Stromal cell of bone marrow (primary cell): ENCODE measurements at regions not wholly inside any gene's neighbourhood (a gene's known extent, or its start where the extent isn't known, plus 50 kb on each side); places are given as distances from the start of the nearest gene placed in this dataset.

Experiments
- DNase-seq: peaks from one replicate; pipeline ENCODE4 v3.0.0-alpha.2; 2012; ENCODE audit warnings: low read depth

DNA sequence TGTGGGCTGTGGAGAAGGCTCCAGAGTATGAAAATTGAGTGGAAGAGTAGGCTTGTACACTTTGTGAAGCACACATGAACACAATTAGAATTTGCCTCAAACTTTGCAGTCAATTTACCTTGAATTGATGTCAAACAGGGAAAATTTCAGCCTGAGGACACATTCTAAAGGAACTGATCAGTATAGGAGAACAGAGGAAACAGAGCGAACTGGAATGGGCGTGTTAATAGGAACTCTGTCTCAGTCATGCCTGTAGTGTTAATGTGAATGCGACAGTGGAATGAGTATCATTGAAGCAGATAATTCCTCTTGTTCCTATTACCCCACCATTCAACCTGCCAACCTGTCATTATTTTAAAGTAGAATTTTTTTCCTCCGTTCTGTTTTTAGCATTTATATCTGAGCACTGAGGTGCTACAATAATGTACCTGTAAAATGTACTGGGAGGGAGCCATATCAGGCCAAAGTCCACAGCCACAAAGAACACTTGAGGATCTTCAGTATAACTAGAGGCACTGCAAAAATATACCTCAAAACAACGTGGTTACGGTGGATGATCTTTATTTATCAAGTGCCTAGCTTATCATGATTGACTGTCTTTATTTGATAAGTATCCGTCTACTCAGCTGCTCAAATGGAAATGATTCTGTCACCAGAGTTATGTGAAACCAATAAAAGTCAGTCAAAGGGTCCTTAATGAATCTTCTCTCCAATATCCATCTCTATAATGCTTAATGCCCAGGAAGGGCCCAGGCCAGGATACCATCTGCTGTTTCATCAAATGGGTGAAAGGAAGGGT lies 125.3 kb upstream of the STMND1 start:
- DNase-seq, result no peak

DNA sequence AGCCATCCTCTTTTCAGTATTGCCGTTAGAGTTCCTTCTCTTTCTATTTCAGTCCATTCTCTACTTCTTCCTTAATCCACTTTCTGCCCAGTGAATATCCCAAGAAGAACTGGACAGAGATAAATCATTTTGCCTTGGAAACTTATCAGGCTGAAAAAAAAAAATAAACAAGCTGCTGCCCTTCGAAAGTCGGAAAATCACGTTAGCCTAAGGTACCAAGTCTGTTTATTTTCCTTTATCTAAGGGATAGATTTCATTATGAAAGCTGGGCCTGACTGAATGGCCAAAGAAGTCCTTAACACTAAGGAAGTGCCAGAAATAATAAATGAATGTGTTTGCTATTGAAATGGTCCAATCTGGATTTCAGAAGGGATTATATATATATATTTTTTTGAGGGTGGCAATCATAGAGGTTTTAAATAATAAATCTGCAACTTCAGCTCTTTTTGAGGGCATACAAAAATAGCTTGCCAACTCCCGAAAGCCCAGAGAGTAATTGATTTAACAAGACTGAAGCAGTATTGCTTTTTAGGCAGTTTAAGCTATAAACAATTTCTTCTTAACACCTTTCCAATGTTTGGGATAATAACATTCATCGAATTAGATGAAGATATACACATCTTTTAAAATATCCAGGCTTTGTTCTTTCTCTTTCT lies 127.0 kb upstream of the STMND1 start:
- no peak for DNase-seq

DNA sequence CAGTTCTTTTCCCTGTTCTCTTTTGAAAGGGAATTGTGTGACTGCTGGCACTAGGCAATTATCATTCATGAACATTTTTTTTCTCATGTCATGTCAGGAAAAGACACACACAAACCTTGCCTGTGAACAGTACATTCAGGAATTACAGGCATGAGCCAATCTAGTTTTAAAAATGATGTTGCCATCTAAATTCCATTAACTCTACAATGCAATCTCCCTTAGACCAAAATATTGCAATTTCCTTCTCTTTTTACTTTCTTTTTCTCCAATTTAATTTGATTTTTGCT lies 127.5 kb upstream of the STMND1 start:
- no peak for DNase-seq

DNA sequence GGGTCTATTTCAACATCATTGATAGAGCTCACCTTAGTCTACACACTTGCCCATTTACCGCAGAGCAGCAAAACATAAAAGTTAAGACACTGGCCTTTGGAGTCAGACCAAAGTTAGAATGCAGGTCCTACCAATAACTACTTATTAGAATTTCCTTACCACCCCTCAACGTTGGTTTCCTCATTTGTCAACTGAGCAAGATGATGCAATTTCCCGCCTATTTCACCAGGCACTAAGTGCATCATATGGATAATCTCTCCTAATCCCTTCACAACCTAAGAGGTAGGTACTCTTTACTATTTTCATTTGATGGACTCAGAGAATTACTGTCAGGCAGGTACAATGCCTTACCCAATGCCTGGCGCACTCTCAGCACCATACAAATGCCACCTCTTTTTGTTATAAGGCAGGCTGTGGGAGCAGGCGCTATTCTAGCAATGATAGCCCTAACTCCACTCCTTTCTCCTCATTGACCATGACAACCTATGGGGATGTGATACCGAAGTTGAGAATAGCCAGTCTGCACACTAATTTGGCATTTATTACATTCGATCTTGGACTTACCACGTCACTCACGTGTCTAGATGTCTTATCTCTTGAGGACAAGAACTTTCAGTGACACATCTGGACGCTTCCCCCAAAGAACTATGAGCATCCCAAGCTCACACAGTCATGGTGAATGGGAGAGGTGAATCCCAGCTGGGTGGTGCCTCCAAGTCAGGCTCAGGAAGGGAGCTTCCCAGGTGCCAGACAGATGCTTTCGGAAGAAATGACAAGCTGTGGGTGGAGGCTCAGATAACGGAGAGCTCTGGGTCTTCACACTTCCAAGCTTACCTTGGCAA lies 128.1 kb upstream of the STMND1 start:
- no peak for DNase-seq

DNA sequence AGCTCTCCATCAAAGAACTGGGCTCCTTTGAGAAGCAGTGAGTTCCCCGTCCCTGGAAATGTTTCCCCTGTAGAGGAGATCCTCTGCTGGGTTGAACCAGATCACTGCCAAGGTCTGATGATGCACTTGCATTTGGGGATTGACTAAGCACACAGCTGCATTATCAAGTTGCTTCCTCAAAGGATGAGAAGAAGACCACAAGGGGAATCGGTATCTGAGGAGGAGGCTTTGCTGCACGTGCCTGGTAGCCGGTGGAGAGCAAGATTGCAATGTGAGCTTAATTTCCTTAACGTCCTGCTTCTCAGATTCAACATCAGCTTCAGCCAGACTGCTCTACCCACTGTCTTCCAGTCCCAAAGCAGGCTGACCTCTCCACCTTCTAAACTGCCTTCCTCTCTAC lies 128.8 kb upstream of the STMND1 start:
- DNase-seq, result no peak

DNA sequence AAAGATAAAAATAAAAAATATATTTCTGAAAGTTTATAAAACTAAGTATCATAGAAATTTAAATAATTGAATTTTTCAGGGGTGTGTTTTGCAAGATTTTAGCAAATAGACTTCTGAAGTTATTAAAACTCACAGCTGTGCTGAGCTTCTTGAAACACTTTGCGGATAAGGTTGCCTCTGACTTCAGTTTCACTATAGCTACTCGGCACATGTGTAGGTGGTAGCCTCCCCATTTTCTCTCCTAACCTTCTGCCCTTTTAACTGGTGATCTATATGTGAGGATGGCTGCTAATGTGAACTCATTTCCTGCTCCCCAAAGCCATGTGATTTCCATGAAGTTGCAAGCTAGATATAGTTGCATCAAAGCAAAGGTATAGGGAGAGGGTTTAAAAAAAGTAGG lies 129.3 kb upstream of the STMND1 start:
- DNase-seq, result no peak

DNA sequence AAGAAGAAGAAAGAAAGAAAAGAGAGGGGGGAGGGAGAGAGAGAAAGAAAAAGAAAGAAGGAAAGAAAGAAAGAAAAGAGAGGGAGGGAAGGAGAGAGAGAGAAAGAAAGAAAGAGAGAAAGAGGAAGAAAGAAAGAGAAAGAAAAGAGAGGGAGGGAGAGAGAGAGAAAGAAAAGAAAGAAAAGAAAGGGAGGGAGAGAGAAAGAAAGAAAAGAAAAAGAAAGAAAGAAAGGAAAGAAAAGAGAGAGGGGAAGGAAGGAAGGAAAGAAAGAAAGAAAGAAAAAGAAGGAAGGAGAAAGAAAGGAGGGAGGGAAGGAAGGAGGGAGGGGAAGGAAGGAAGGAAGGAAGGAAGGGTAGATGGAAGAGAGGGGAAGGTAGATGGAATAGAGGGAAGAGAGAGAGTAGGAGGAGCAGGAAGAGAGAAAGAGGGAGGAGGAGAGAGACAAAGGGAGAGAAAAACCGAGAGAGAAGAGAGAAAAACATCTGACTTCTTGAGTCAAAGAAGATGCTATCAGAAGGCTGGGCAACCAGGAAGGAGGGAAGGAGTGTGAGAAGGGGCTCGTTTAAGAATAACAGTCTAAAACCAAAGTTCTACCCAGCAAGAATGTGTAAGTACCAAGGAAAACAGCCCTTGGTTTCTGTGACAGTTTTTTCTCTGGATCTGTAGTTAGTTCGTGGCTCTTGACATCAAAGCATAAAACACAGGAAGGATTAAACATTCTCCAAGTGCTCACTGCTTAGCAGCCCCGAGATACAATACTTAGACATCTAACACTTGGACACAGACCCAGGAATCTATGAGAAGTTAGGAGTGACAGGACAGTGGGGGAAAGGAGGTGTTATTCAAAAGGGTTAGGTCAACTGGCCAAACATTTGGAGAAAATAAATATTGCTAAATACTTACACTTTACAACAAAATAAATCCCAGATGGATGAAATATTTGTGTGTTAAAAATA lies 131.9 kb upstream of the STMND1 start:
- no peak for DNase-seq

DNA sequence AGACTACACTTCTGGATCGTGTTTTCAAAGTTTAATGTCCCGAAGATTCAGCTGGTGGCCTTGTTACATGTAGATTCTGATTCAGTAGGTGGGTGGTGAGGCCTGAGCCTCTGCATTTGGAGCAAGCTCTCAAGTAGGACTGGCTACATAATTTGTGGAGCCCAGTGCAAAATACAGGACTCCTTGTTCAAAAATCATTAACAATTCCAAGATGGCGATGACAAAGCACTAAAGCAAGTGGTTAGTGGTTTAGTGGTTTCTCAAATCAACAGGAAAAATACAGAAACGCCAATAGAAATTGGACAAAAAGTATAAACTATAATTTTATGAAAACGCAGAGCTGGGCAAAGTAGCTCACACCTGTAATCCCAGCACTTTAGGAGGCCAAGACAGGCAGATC lies 133.7 kb upstream of the STMND1 start:
- DNase-seq, result no peak

DNA sequence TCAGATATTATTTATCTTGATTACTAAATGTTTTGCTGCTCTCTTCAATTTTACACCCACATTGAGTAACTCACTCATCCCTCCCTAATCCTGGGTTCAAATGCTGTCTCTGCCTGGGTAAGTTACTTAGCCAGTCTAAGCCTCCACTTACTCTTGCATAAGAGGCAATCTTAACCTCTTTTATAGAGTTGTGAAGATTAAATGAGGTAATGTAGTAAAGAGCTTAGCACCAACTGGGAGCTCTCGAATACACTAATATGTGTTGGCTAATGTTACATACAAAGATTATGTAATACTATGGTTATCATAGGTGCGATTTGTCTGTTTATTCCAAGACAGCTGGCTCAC lies 134.4 kb upstream of the STMND1 start:
- DNase-seq, result no peak

DNA sequence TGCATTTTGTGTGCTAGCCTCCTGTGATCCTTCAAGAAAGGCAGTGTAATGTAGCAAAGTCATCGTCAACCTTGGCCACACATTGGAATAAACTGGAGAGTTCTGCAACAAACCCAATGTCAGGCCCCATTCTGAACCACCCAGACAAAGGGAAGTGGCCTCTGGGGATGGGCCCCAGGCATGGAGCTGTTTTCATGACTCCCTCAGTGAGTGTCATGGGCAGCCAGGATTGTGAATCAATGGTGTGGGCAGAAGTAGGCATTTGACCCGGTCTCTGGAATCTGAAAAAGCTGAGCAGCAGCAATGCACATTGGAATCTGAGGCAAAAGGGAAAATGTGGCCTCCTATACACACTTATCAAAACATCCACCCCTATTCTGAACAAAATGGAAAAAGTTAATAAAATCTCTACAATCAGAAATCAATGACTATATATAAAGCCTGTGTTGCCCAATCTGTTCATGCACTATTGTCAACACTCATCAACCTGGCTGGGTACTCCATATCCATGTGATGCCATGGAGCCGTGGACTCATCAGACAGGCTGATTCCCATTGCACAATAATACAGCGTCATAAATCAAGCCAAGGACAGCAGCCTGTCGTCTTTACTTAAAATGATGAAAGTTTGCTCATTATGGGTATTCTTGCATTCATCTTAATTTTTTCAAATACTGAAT lies 134.9 kb upstream of the STMND1 start:
- no peak for DNase-seq

DNA sequence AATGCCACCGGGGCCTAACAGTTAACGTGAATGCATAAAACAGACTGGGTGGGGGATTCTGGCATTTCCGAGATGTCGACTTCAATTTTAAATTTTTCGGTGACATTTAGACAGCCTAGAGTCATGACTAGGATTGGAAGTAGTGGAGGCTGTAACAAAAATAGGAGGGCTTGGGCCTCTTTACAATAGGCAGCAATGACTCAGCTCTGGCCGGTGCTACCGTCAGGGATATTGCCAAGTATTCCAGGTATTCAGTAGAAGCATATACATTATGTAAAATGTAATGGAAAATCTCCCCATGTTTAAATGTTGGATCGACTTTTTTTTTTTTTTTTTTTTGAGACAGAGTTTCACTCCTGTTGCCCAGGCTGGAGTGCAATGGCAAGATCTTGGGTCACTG lies 136.2 kb upstream of the STMND1 start:
- no peak for DNase-seq

DNA sequence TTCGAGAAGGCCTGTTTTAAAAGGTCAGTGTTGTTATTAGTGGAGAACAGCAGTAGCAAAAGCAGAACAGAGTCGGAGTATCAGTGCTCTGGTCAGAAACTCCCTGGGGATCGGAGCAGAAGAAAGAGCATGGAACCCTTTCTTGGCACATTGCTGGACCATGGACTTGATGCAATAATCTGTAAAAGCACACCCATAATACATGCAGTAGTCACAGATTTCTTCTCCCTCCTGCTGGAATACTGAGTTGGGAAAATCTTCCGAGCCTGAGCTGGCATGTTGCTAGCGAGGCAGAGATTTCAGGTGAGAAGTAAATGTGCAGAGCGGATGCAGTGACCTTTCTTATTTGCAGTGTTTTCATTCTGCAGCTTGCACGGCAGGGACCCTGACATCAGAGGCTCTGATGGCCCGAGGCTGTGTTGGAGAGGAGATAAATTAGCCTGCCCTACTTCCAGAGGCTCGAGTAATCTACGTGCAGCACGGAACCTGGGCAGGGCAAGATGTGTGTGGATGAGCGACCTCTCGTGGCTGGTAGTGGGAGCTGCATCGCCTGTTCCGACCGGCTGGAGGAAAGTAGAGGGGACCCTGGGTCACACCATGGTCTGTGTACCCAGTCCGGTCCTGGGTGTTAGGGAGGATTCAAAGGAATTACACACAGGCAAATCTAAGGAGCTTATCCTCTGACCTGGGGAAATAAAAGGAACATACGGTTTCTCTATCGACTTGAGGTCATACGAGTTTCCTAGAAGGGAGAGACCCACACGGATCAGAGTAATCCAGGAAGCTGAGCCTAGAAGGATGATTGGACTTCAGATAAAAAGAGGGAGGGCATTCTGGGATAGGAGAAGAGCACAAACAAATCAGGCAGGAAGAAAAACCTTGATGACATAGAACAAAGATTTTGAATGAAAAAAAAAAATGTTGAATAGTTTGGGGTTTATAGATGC lies 137.0 kb upstream of the STMND1 start:
- DNase-seq, result no peak

DNA sequence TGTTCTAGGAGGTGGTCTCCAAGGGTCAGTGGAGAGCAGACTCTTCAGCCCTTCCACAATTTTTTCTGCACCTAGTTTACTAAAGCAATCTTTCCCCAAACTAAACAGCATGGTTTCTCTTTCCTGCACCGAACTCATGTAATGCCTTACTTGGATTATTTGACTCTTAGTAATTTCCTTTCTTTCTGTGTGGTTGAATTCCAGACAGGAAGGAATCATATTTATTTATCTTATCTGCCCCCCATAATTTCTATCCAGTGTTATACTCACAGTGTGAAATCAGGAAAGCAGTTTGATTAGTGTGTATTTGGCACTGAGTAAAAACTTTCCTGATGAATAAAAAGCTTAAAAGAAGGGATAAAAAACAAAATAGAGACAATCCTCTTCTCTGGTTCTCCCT lies 140.3 kb upstream of the STMND1 start:
- DNase-seq, result no peak

DNA sequence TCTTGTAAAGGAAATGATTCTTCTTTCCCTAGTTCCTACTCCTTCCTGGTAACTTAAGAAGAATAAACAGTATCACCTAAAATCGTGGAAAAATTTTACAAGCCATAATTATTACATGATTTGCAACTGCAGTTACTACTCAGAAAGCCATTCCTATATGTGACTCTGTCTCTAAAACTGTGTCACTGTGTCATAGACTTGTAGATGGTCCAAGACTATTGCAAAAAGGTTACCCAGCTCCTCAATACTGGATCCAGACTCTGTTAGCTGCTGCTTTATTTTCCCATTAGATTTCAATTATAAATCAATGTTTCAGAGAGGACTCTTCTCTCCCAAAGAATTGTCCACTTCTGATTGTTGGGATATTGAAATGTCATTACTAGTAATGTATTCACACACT lies 142.1 kb upstream of the STMND1 start:
- DNase-seq, result no peak

DNA sequence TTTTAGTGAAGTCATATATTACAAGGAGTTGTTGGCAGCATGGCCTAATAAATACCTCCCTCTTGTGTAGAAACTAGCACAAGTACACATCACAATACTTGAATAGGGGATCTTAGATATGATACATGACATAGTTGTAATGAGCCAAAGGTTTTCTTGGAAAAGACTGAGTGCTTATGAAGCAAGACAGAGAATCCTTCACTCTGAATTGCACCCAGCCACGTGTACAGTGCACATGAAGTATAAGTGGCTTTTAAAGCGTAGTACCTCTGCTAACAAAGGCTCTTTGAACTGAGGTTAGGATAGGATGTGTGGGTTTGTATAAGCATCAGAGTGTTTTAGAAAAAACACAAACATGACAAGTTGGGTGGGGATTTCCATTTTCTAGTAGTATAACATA lies 145.5 kb upstream of the STMND1 start:
- no peak for DNase-seq

DNA sequence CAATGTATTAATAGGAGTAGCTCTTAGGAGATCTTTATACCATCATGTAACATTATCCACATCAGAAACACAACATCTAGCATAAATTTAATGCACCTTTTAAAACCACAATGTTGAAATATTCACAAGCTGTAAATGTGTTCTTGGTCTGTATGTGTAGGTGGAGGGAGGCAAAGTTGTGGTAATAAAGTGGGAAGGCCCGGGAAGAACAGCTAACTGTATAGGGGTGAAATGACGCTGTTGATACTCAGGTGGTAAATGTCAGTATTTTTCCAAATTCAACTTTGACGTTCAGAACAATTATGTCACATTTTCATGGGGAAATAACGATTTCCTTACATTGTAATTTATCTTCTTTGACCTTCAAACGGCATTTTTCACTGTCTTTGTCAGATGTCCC lies 146.0 kb upstream of the STMND1 start:
- DNase-seq, result no peak

DNA sequence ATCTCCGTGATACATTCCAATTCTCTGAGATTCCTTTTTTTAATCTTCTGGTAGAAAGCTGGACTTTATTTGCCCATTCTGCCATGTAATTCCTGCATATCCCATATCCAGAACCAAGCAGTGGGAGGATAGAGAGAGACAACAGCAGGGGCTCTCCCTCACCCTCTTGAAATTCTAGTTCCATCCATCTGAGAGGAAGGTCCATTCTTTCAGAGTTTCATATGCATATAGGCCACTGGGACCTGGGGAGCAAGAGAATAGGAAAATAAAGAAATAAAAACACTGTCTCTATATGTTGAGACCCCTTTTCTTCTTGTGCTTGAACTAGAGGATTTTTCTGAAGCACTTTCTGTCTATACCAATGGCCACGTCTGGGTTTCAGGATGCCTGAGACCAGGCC lies 147.9 kb upstream of the STMND1 start:
- DNase-seq, result no peak

DNA sequence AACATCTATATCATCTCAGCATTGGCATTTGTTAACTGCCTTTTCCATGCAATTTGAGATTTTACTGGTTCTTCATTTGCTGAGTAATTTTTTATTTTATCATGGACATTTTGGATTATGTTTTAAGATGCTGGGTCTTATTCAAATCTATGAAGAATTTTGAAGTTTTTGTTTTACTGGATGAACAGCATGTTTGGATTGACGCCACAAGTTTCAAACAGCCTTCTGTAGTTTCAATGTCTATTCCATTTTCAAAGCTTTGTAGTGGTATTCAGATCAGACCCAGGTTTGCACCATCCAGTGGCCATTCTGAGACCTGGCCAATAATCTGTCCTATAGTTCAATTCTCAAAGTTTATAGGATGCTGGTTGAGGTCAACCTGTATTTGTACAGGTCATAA lies 148.4 kb upstream of the STMND1 start:
- DNase-seq, result no peak

DNA sequence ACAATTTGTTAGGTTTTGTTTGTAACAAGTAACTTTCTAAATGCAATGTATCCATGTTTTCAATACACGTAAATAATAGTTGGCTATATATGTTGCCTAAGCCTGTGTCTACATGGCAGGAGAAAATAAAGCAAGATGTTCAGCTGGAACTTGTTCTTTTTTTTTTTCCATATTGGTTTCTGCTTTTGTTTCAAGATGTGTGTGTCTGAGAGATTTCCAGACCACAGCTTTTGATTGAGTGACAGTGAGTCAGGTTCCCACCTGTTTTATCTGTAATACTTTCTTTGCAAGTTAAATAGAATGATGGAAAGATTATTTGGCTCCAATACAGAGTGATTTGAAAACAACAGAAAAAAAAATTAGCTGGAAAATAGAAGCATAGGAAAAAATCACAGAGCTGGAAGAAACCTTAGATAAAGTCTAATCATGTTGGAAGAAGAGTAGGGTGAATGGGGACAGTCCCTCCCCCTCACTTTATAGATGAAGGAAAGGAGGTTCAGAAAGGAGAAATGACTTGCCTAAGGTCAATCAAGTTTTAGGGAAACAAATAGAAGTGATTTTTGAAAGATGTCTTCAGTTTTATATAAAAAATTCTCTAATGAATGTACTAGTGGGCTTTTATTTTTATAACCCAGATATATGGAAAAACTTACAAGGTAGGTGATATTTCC lies 150.9 kb upstream of the STMND1 start:
- no peak for DNase-seq

DNA sequence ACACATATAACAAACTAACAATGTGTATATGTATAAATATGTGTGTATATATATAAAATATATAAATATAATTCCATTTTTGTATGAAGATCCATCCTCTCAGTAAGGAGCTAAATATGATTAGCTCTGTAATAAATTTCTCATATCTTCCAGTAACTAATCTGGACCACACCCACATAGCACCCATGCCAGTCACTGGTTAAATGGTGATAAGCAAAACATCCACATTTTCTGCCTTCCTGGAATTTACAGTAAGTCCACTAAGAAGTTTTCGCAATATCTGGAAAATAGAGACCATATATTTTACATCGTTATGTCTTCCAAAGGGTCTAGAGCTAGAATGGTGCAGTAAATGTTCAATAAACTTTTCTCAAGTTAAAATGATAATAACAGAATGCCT lies 151.5 kb upstream of the STMND1 start:
- no peak for DNase-seq
